K562 (cell line): ENCODE measurements at regions not wholly inside any gene's neighbourhood (a gene's known extent, or its start where the extent isn't known, plus 50 kb on each side); places are given as distances from the start of the nearest gene placed in this dataset.

Experiments used
- ATAC-seq: fragments of 200-7000 bp; cut with Tn5 transposase; 3 replicates; pipeline ENCODE4 v1.9.1; 2020; ENCODE audit warnings: moderate library complexity
- BruUV-seq: library from RNA; stranded (reverse); fragments of 400-500 nt; replicated peaks from 2 replicates; lab custom pipeline; 2021; lab: Mats Ljungman, UMichigan
- CTCF ChIA-PET: fragments of 300-600 bp; formaldehyde crosslinking; extraction: SDS; loops from one replicate; lab custom pipeline; 2021; ENCODE audit warnings: low intra/inter-chr PET ratio; lab: Yijun Ruan, JAX
- POLR2A ChIA-PET: fragments of 300-600, 350-650 bp; sonication (Branson Sonifier 250); formaldehyde crosslinking; extraction: SDS; loops from one replicate; lab custom pipeline; 2021; ENCODE audit warnings: antibody characterized with exemption, inconsistent platforms; lab: Yijun Ruan, JAX
- DNase-seq, 4 experiments: peaks; one replicate each; pipeline versions ENCODE4 v3.0.0 to v3.0.0-alpha.2; 2011 to 2018; ENCODE audit warnings: low spot score in 3 of 4, mixed read lengths in 3 of 4; ENCODE audit errors: extremely low read depth in 1 of 4
- FAIRE-seq: peaks from 2 replicates; lab custom pipeline; 2011; peaks lifted over from hg19 to GRCh38; lab: Jason Lieb, UNC
- H2AFZ ChIP-seq: 2 replicates; pipeline ENCODE4 v1.6.0; 2011; ENCODE audit warnings: low read depth, low read length, control low read depth, inconsistent platforms
- H3K27ac ChIP-seq: fragments of 200-600 bp; 3 replicates; pipeline ENCODE4 v1.8.0; 2011; ENCODE audit warnings: low read depth, mild to moderate bottlenecking, control low read depth, inconsistent platforms, low read length, moderate library complexity, mixed read lengths; ENCODE audit errors: extremely low read depth
- H3K27me3 ChIP-seq, 2 experiments: fragments of 300-600 bp in 1 of 2; 2 replicates in 1 of 2; 3 replicates in 1 of 2; pipeline versions ENCODE4 v1.6.0 to v1.8.0; 2011; ENCODE audit warnings: inconsistent platforms in 2 of 2, low read length in 2 of 2, mild to moderate bottlenecking in 1 of 2, mixed read lengths in 1 of 2, moderate library complexity in 1 of 2; ENCODE audit not compliant: control insufficient read depth in 2 of 2, insufficient read depth in 2 of 2
- H3K36me3 ChIP-seq: fragments of 300-600 bp; 3 replicates; pipeline ENCODE4 v1.8.0; 2011; ENCODE audit warnings: mild to moderate bottlenecking, low read length, inconsistent platforms; ENCODE audit not compliant: control insufficient read depth, insufficient read depth
- H3K4me1 ChIP-seq, 2 experiments: fragments of 200-600 bp in 1 of 2; replicated peaks in 1 of 2; 2 replicates in 1 of 2; 3 replicates in 1 of 2; pipeline versions ENCODE4 v1.5.1 to v1.8.0; 2011; ENCODE audit warnings: inconsistent platforms in 2 of 2, low read length in 2 of 2, mild to moderate bottlenecking in 1 of 2, mixed read lengths in 1 of 2, moderate library complexity in 1 of 2; ENCODE audit not compliant: control insufficient read depth in 2 of 2, insufficient read depth in 2 of 2
- H3K4me2 ChIP-seq: 2 replicates; pipeline ENCODE4 v1.6.1; 2011; ENCODE audit warnings: low read length, control low read depth, inconsistent platforms, mixed read lengths; ENCODE audit not compliant: insufficient read depth
- H3K4me3 ChIP-seq: fragments of 200-600 bp; sonication (generic), shearing (Covaris generic); 2 replicates; pipeline ENCODE4 v1.5.1; 2016; ENCODE audit warnings: control low read depth, inconsistent platforms
- H3K79me2 ChIP-seq: fragments of 200-600 bp; 3 replicates; pipeline ENCODE4 v1.8.0; 2011; ENCODE audit warnings: low read length, inconsistent platforms; ENCODE audit not compliant: control insufficient read depth, insufficient read depth
- H3K9ac ChIP-seq, 2 experiments: 2 replicates each; pipeline versions ENCODE4 v1.6.0 to v1.6.1; 2011; ENCODE audit warnings: low read depth in 2 of 2, low read length in 2 of 2, control low read depth in 1 of 2, inconsistent platforms in 1 of 2, mild to moderate bottlenecking in 1 of 2, mixed read lengths in 1 of 2; ENCODE audit not compliant: insufficient read depth in 1 of 2
- H3K9me1 ChIP-seq: one replicate; pipeline ENCODE4 v1.6.0; 2011; ENCODE audit warnings: inconsistent platforms, mild to moderate bottlenecking, low read length, moderate library complexity; ENCODE audit not compliant: control insufficient read depth, insufficient read depth
- H3K9me3 ChIP-seq: replicated peaks from 2 replicates; pipeline ENCODE4 v1.5.1; 2011; ENCODE audit warnings: low read depth, low read length, inconsistent platforms; ENCODE audit not compliant: control insufficient read depth, insufficient read depth
- H4K20me1 ChIP-seq: replicated peaks from 2 replicates; pipeline ENCODE4 v1.6.1; 2011; ENCODE audit warnings: low read length, inconsistent platforms, mixed read lengths; ENCODE audit not compliant: control insufficient read depth, insufficient read depth
- ATF1 ChIP-seq, 2 experiments: fragments of 450-650 bp in 1 of 2; IDR thresholded peaks; 2 replicates each; pipeline ENCODE4 v1.6.1; 2016; ENCODE audit warnings: missing compliant biosample characterization in 1 of 2, missing genetic modification characterization in 1 of 2
- BHLHE40 ChIP-seq: IDR thresholded peaks from 2 replicates; pipeline ENCODE4 v1.6.1; 2011; ENCODE audit warnings: low read length, improper control_type of control experiment
- CBFA2T3 ChIP-seq: fragments of 450-650 bp; IDR thresholded peaks from 2 replicates; pipeline ENCODE4 v1.6.1; 2017
- CSDE1 ChIP-seq, 2 experiments: fragments of 450-650 bp; IDR thresholded peaks; 2 replicates each; pipeline ENCODE4 v1.6.1; 2016; ENCODE audit warnings: mild to moderate bottlenecking in 1 of 2
- E2F3 ChIP-seq: fragments of 250-450 bp; sonication (Bioruptor Pico); IDR thresholded peaks from 2 replicates; pipeline ENCODE4 v1.4.0; 2020; ENCODE audit warnings: mild to moderate bottlenecking
- ETV5 ChIP-seq: sonication (generic); formaldehyde crosslinking; IDR thresholded peaks from 2 replicates; pipeline ENCODE4 v1.4.0; 2020; ENCODE audit warnings: low read depth, mild to moderate bottlenecking, missing genetic modification reagents
- JUND ChIP-seq, 2 experiments: IDR thresholded peaks; 2 replicates in 1 of 2; 3 replicates in 1 of 2; pipeline ENCODE4 v1.6.1; 2011; ENCODE audit warnings: borderline replicate concordance in 2 of 2, low read depth in 2 of 2, low read length in 2 of 2, improper control_type of control experiment in 1 of 2, missing biosample characterization in 1 of 2, missing genetic modification characterization in 1 of 2, missing genetic modification reagents in 1 of 2
- KLF16 ChIP-seq: IDR thresholded peaks from 2 replicates; pipeline ENCODE4 v1.6.1; 2016; ENCODE audit warnings: antibody characterized with exemption
- PHF21A ChIP-seq: fragments of 450-650 bp; IDR thresholded peaks from 2 replicates; pipeline ENCODE4 v1.6.1; 2017; ENCODE audit warnings: low read depth, borderline replicate concordance
- ZNF140 ChIP-seq: fragments of 250-450 bp; sonication (Bioruptor Pico); IDR thresholded peaks from 2 replicates; pipeline ENCODE4 v1.8.0; 2021; ENCODE audit warnings: moderate library complexity, mild to moderate bottlenecking, inconsistent platforms
- ZNF184 ChIP-seq: sonication (generic); formaldehyde crosslinking; IDR thresholded peaks from 2 replicates; pipeline ENCODE4 v1.5.0; 2020; ENCODE audit warnings: missing genetic modification reagents
- WGBS: fragments of 100-300 bp; shearing (Covaris generic); methylation state at CpG from one replicate; pipeline ENCODE4 v1.1.6; 2016; ENCODE audit warnings: low coverage, mixed read lengths; ENCODE audit not compliant: insufficient coverage; ENCODE audit errors: missing lambda C conversion rate; 5-methylcytosine and 5-hydroxymethylcytosine counted together
- in situ Hi-C: fragments of 300-500 bp; cut with MboI; formaldehyde crosslinking; loops from 4 replicates; pipeline ENCODE4 v1.15.0; 2018; ENCODE audit warnings: inconsistent platforms, mixed read lengths
- intact Hi-C: fragments of 100-400 bp; cut with micrococcal nuclease; formaldehyde crosslinking; loops from 2 replicates; pipeline ENCODE4 v1.14.2; 2022
- TF ChIP-seq, protein P1 (sequence below): fragments of 250-450 bp; sonication (Bioruptor Pico); IDR thresholded peaks from 2 replicates; pipeline ENCODE4 v1.9.0; 2021; ENCODE audit warnings: mild to moderate bottlenecking, inconsistent platforms
- TF ChIP-seq, protein P2 (sequence below): fragments of 450-650 bp; IDR thresholded peaks from 2 replicates; pipeline ENCODE4 v1.7.0; 2016; ENCODE audit warnings: borderline replicate concordance

DNA sequence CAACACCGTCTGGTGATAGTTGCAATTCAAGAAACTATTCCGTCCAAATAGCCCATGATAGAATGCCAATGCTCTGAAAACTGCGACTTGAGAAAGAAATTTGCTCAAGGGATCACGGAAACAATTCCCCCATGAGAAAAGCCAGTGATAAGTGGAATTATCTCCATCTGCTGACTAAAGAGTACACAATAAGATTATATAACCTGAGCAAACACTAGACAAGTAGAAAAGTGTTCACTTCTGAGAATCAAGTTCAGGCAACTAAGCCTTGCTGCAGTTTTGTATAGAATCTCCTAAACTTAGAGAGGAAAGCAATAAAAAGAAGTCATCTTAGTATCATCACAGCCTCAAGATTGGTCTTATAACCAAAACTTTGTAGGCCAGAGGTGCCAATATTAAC lies 336.3 kb upstream of the NRXN1 start:
- H3K79me2 ChIP-seq = no peaks in the 10 kb centered on the region
- no TSS peak for BruUV-seq
- H3K9me1 ChIP-seq = no peaks in the 10 kb centered on the region
- in situ Hi-C loops (no loop called here), intact Hi-C loops (no loop called here)
- H4K20me1 ChIP-seq = no peaks in the 10 kb centered on the region
- no peaks in the 10 kb centered on the region for H3K36me3 ChIP-seq
- no peaks in the 10 kb centered on the region for H3K4me1 ChIP-seq
- no peak overlapping the region for H3K27ac ChIP-seq
- WGBS = 0% methylated on average over 4 of the region's 4 CpGs
- ChIA-PET POLR2A (no interaction called here), CTCF (no interaction called here)
- H3K4me2 ChIP-seq = no peak overlapping the region
- H3K27me3 ChIP-seq = no peaks in the 10 kb centered on the region
- FAIRE-seq (no peak), DNase-seq (no peak), ATAC-seq (no peak)
- TF ChIP-seq ZNF184 (no peak), ETV5 (CRISPR knock-in tag) (no peak), KLF16 (no peak), ZNF140 (CRISPR knock-in tag) (no peak), JUND (IDR thresholded peaks at IDR 0.05; ENCODE audit: borderline replicate concordance, low read depth, low read length) (no peak), JUND (tag; IDR thresholded peaks at IDR 0.05; ENCODE audit: borderline replicate concordance, low read depth, low read length) (no peak), CSDE1 (IDR thresholded peaks at IDR 0.05) (no peak), E2F3 (CRISPR knock-in tag) (no peak), PHF21A (no peak), CBFA2T3 (no peak), BHLHE40 (no peak), ATF1 (CRISPR knock-in tag; IDR thresholded peaks at IDR 0.05) (no peak), ATF1 (tag; IDR thresholded peaks at IDR 0.05) (no peak)
- TF ChIP-seq, protein P1, sequence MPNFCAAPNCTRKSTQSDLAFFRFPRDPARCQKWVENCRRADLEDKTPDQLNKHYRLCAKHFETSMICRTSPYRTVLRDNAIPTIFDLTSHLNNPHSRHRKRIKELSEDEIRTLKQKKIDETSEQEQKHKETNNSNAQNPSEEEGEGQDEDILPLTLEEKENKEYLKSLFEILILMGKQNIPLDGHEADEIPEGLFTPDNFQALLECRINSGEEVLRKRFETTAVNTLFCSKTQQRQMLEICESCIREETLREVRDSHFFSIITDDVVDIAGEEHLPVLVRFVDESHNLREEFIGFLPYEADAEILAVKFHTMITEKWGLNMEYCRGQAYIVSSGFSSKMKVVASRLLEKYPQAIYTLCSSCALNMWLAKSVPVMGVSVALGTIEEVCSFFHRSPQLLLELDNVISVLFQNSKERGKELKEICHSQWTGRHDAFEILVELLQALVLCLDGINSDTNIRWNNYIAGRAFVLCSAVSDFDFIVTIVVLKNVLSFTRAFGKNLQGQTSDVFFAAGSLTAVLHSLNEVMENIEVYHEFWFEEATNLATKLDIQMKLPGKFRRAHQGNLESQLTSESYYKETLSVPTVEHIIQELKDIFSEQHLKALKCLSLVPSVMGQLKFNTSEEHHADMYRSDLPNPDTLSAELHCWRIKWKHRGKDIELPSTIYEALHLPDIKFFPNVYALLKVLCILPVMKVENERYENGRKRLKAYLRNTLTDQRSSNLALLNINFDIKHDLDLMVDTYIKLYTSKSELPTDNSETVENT = no peak
- TF ChIP-seq, protein P2, sequence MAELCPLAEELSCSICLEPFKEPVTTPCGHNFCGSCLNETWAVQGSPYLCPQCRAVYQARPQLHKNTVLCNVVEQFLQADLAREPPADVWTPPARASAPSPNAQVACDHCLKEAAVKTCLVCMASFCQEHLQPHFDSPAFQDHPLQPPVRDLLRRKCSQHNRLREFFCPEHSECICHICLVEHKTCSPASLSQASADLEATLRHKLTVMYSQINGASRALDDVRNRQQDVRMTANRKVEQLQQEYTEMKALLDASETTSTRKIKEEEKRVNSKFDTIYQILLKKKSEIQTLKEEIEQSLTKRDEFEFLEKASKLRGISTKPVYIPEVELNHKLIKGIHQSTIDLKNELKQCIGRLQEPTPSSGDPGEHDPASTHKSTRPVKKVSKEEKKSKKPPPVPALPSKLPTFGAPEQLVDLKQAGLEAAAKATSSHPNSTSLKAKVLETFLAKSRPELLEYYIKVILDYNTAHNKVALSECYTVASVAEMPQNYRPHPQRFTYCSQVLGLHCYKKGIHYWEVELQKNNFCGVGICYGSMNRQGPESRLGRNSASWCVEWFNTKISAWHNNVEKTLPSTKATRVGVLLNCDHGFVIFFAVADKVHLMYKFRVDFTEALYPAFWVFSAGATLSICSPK = no peak
- no peak overlapping the region for H2AFZ ChIP-seq
- H3K9ac ChIP-seq = no peak overlapping the region
- H3K9me3 ChIP-seq = no peaks in the 10 kb centered on the region
- H3K4me3 ChIP-seq = no peak overlapping the region
